ENCODE measurements at regions not wholly inside any gene's neighbourhood (a gene's known extent, or its start where the extent isn't known, plus 50 kb on each side); places are given as distances from the start of the nearest gene placed in this dataset.
"Not testable (repeated sequence)": the region's sequence is repeated elsewhere in the genome, so short reads cannot be mapped to it uniquely, and the experiment has no call there.

DNA sequence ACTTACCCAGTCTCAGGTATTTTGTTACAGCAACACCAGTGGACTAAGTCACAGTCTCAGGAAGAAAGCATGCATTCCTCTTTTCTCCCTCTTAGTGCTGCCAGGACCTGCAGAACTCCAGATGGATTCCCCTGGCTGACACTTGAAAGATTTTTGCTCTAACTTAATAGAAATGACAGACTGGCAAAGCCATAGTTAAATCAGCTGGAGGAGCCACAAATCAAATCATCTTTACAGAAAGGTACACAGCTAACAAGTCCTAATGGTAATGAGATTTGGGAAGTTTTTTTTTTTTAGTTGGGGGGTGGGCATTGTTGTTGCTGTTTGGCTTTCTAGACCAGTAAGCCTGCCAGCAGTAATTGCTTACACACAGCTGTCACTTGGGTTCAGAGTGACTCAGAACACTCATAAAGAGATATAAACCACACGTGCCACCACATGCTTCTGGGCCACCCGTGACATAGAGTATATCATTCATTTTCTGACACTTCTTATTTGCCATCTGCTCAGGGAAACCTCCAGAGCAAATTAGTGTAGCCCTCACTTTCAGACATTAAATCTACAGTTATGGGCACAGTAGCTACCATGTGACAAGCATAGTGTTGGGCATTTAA is 72.4 kb downstream of the FH start:
- DNase-seq: no peak

GRCh38 chr1:241444836-241445235 is 74.7 kb downstream of the FH start:
- no peak for DNase-seq

- DNase-seq: no peak
Observed at GRCh38 chr1:241443561-241443960, 76.0 kb downstream of the FH start.

DNA sequence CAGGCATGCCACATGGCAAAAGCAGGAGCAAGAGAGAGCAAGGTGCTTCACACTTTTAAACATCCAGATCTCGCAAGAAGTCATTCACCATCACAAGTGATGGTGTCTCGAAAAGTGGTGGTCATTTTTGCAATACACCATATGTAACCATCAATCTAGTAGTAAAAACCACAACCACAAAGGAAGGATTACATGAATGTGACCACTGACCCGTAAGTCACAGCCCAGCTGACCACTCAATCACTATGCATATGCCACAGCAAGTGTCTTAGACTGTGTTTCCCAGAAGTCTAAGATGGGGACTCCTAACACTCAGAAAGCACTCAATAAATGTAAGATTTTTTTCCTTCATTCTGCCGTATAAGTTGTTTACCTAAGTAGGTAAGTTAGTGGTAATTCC is 76.9 kb downstream of the FH start:
- DNase-seq: no peak

GRCh38 chr1:241440904-241441303 is 78.7 kb downstream of the FH start:
- no peak for DNase-seq

- DNase-seq: not testable (repeated sequence)
Observed at GRCh38 chr1:241438686-241439085, 80.9 kb downstream of the FH start.

GRCh38 chr1:241432241-241432640 is 75.2 kb upstream of the RGS7 start:
- DNase-seq: no peak

- not testable (repeated sequence) for DNase-seq
Observed at GRCh38 chr1:241425091-241425490, 68.1 kb upstream of the RGS7 start.

GRCh38 chr1:241424480-241424971 is 67.5 kb upstream of the RGS7 start:
- no peak for DNase-seq

- DNase-seq: peak; percentile 41
Observed at GRCh38 chr1:241423541-241424479, 66.8 kb upstream of the RGS7 start.

DNA sequence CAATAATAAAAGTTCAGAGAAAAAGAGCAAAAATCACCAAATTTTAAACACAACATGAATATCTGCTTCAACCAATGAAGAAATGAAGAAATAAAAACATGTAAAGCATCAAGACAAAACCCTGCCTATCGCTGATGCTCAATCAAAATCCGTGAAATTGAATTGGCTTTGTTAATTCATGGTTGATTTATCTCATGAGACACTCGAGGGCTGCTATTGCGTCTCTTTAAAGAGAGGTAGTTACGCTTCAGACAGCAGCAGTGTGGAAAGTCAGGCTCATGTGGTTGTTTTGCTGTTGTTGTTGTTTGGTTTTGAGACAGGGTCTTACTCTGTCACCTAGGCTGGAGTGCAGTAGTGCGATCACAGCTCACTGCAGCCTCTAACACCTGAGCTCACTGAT is 65.5 kb upstream of the RGS7 start:
- DNase-seq: no peak

DNA sequence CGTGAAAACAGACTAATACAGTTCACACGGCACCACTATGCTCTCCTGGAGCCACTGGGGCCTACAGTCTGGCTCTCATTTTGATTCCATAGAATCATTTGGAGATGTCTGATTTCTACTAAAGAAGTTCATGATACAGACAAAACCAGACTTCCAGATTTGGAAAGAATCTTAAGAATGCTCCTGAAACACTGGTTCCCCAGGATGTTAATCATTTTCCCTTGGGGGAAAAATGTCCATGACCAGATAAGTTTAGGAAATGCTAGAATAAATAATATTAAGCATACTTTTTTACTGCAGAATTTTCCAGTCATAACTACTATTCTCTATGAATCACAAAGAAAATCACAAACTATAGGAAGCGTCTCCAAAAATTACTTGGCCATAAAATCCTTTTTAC is 63.0 kb upstream of the RGS7 start:
- no peak for DNase-seq

DNA sequence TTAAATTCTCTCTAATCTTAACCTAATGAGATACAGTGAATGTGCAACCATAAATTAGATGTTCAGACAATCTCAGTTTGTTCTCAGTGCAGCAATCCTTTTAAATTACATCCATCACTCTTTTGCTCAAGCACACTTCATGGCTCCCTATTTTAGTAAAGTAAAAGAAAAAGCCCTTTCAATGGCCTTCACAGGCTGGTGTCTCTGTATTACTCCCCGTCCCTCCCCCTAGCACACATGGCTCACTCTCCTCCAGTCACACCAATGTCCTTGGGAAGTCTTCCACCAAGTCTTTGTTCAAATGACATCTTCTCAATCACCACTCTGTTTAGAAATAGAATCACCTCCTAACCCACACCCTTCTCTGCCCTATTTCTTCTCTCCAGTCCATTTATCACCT is 60.3 kb upstream of the RGS7 start:
- no peak for DNase-seq

DNA sequence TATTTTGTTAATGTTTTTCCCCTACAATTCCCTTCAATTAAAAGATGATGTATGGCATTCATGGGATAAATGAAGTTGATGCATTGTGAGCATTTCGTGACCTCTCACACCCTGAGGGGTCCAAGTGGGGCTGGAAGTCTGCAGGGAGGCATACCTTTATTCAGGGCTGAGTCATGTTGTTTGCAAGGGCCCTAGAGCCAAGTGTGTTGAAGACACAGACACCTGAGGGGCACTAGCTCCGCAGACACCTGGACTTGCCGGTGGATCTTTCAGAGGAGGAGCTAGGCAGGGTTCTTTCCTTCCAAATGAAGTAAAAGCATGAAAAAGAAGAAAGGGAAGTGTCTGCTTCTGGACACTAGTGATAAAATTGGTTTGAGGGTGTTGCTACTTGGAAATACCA is 57.0 kb upstream of the RGS7 start:
- DNase-seq: no peak

DNA sequence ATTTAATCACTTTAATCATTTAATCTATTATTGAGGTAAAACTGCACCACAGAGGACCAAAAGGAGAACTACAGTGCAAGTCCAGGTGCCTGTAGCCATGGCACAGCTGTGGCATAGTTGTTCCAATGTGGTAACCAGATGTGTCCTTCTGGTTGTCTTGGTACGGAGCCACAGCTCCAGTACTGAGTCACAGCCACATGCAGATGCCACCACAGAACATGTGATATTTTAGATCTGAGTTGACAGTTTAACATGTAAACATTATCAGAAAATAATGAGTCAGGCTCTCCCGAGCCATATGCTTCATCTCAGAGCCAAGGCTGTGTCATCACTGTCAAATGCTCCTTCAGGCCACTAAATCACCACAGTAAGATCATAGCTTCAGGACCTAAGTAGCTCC is 56.4 kb upstream of the RGS7 start:
- DNase-seq: no peak

- no peak for DNase-seq
Observed at GRCh38 chr1:241412646-241413045, 55.6 kb upstream of the RGS7 start.

GRCh38 chr1:241411776-241412338 is 54.9 kb upstream of the RGS7 start:
- no peak for DNase-seq

DNA sequence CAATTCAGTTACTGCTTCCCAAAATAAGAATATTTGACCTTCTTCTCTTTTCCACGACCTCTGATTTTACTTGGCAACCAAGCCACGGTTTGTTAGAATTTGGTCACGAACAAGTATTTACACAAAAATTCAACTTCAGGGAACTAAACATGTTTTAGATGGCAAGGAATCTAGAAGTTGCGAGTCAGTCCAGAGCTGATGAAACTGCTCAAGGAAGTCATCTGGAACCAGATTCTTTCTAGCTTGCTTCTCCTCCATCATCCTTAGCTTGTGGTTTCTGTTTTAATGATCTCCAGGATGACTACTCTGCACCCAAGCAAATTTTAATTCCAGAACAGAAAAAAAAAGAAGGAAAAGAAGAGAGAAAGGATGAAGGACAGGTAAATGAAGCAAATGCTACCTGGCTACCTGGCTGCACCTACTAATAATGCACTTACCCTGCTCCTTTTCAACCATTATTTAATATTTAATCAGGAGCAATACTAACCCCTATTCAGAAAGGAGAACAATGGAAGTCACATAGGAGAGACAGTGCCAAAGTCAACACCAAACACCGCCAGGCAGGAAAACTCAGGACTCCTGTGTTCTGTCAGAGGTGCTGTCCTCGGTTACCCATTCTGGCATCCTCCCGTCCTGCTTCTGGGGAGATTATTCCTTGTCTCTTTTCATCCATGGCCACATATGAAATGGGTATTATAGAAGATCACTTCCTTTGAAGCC is 54.2 kb upstream of the RGS7 start:
- DNase-seq: no peak

DNA sequence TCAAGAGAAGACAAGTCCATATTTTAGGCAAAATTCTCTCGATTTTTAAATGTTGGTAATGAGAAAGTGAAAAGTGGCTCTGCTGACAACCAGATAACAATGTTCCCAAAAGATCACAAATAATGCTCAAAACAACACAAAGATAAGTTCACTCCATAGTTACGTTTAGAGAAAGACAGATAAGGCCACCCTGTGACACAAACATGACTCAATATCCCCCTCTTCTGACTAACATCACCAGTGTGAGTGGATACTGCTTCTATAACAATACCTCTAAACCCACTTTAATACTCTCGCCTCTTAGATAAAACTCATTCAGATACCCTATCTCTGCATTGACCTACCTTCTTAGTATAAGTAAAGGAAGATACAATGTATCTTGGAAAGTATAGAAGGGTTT is 51.2 kb upstream of the RGS7 start:
- DNase-seq: no peak

Data from NCI-H510A (cell line).